Stomach (tissue), 4 donors: ENCODE measurements at regions not wholly inside any gene's neighbourhood (a gene's known extent, or its start where the extent isn't known, plus 50 kb on each side); places are given as distances from the start of the nearest gene placed in this dataset.

Source experiments
- CTCF ChIP-seq, 7 experiments: fragments of 450-650 bp in 4 of 7; fragments of 200-600 bp in 3 of 7; sonication (generic) in 3 of 7; IDR thresholded peaks; one replicate each; pipeline ENCODE4 v1.5.1; 2016 to 2019; ENCODE audit warnings: antibody characterized with exemption in 7 of 7, control low read depth in 2 of 7, mild to moderate bottlenecking in 1 of 7
- POLR2A ChIP-seq, 4 donors: fragments of 450-650 bp; IDR thresholded peaks; one replicate each; pipeline ENCODE4 v1.6.1; 2016; ENCODE audit warnings: antibody characterized with exemption in 4 of 4, control low read depth in 2 of 4, mild to moderate bottlenecking in 1 of 4, moderate library complexity in 1 of 4

DNA sequence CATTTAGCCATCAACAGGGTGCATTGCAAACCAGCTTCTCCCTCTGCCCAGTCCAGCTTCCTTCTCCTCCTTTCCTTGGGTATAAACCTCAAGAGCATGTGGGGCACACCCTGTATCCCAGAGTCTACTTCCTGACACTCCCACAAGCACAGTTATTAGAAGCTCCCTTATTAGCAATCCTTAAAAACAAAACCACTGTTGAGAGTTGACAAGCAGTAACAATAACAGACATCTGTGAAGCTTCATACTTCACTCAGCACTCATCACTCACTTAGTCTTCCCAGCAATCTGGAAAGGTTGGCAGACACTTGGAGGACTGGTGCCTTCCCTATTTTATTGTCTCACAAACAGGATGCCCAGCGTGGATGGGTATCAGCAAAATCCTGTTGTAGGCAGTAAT is 155.5 kb upstream of the PROK2 start:
- TF ChIP-seq CTCF (IDR thresholded peaks at IDR 0.05) (no peak), POLR2A (IDR thresholded peaks at IDR 0.05) (no peak)
